Retinal pigment epithelial cell (primary cell): ENCODE measurements at regions not wholly inside any gene's neighbourhood (a gene's known extent, or its start where the extent isn't known, plus 50 kb on each side); places are given as distances from the start of the nearest gene placed in this dataset.

Source experiments
- DNase-seq: peaks from one replicate; pipeline ENCODE4 v3.0.0-alpha.2; 2010; ENCODE audit warnings: low read depth
- H3K4me3 ChIP-seq: 2 replicates; pipeline ENCODE4 v1.5.1; 2011; ENCODE audit warnings: mild to moderate bottlenecking, low read length, control low read depth, moderate library complexity
- TF ChIP-seq, protein P1 (sequence below): conservative IDR thresholded peaks from 2 replicates; pipeline ENCODE4 v1.5.1; 2011; ENCODE audit warnings: low read depth, low read length, control low read depth, inconsistent platforms

DNA sequence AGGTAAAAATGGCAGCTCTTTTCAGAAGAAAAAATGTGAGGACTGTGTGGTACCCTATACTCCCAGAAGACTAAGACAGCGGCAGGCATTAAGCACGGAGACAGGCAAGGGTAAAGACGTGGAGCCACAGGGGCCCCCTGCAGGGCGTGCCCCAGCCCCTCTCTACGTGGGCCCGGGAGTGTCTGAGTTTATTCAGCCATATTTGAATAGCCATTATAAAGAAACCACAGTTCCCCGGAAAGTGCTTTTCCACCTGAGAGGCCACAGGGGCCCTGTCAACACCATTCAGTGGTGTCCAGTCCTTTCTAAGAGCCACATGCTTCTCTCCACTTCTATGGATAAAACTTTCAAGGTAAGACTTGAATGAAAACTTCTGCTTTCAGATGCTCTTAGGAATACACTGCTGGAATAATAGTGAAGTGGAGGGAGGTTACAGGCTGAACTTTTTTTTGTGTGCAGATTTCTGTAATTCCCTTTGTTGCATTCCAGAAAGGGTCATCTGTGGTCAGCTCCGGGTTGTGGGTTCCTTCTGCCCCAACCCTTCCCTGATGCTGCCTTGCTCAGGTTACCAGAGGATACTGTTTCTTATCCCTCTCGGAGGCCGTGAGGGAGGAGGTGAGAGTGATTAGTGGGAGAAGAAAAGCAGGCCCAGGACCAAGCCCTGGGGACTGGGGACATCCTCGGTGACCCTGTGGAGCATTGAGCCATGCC lies 58.4 kb downstream of the SLC25A47 start:
- no peak overlapping the region for H3K4me3 ChIP-seq
- no peak for DNase-seq
- TF ChIP-seq, protein P1, sequence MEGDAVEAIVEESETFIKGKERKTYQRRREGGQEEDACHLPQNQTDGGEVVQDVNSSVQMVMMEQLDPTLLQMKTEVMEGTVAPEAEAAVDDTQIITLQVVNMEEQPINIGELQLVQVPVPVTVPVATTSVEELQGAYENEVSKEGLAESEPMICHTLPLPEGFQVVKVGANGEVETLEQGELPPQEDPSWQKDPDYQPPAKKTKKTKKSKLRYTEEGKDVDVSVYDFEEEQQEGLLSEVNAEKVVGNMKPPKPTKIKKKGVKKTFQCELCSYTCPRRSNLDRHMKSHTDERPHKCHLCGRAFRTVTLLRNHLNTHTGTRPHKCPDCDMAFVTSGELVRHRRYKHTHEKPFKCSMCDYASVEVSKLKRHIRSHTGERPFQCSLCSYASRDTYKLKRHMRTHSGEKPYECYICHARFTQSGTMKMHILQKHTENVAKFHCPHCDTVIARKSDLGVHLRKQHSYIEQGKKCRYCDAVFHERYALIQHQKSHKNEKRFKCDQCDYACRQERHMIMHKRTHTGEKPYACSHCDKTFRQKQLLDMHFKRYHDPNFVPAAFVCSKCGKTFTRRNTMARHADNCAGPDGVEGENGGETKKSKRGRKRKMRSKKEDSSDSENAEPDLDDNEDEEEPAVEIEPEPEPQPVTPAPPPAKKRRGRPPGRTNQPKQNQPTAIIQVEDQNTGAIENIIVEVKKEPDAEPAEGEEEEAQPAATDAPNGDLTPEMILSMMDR: no peak

DNA sequence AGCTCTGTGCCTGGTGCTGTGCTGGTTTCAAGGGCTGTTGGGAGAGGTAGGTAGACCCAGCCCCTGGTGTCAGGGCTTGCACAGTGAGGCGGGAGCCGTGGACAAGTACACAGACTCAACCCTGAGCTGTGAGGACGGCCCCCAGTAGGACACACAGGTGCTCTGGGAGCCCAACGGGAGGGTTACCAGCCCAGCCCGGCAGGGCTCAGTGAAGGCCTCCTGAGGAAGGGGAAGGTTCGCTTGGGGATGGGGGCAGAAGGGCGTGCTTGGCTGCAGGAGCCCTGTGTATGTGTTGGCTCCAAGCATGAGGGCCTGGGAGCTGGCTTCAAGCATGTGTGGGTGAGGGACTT lies 58.9 kb downstream of the SLC25A47 start:
- H3K4me3 ChIP-seq: no peak overlapping the region
- DNase-seq: no peak

DNA sequence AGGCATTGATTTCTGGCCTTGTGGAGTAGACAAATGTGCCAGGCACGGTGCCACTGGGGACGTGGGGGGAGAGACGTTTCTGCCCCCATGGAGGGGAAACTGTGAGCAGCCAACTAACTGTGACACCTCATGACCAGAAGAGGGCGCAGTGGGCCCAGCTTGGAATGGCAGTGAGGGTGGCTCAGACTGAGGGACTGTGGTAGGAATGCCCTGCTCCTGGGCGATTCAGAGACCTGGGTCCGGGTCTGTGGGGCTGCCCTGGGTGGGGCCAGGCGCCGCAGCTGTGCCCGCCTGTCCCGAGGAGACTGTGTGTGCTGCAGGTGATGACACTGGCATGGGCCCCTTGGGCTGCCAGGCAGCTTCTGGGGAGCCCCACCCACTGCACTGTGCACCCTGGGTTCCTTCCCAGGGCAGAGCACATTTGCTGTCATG lies 60.6 kb downstream of the SLC25A47 start:
- no peak for DNase-seq
- TF ChIP-seq, protein P1: peak; percentile 87
- H3K4me3 ChIP-seq: no peak overlapping the region

More for the DNA sequence above, 58.9 kb downstream of the SLC25A47 start:
- TF ChIP-seq, protein P1: no peak

DNA sequence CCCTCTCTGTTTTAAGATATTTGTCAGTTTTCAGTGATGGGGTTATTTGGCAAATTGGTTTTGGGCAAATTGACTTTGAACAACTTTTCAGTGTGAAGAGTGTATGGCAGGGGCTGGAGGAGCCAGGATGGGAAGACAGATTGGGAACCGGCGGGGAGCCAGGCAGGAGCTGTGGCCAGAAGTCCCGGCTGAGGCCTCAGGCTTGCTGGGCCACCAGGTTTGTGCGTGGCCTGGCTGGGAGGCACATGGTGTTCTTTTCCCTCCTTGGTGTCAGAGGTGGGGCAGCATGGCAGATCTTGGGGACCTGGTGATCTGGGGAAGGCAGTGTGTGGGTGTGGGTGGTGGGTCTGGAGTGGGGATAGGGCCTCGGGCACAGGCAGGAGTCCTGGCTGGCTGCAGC lies 61.1 kb downstream of the SLC25A47 start:
- no peak overlapping the region for H3K4me3 ChIP-seq
- DNase-seq: no peak
- TF ChIP-seq, protein P1: no peak

DNA sequence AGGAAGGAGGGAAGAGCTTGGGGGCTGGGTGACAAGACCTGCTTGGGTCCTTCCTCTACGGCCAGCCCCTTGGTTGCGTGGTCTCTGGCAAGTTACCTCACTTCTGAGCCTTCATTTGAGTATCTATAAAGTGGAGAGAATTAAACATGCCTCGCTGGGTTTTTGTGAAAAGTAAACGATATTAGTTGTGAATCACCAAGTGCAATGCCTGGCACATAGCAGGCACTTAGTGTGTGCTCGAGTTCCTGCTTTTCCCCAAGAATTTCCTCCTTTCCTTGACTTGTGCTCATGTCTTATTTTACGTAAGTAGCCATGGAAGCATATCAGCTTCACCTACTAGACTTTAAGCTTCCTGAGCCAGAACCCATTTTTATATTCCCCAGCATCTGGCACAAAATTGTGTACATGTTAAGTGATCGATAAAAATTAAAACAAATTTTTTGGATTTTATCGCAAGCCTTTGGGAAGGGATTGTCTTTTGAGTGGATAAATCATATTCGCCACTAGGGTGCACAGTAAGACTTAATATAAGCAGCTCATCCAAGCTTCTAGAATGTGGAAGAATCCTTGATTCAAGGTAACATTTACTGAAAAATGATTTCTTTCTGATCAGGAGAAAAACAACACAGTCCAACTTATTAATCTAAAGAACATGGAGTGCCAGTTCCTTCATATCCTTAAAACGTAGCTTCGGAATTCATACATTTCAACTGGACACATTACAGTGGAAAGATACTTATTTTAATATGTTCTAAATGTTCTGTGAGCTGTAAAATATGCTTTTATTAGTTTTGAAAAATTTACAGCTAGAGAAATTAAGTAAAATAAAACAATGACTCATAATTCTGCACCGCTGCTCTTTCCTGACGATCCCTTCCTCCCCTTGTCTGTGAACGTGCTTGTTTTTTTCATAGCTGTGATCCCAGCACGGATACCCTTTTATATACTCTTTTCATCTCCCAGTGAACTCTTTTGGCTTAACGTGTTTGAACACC lies 62.0 kb downstream of the SLC25A47 start:
- TF ChIP-seq, protein P1: peak; percentile 50
- H3K4me3 ChIP-seq: no peak overlapping the region
- DNase-seq: no peak

DNA sequence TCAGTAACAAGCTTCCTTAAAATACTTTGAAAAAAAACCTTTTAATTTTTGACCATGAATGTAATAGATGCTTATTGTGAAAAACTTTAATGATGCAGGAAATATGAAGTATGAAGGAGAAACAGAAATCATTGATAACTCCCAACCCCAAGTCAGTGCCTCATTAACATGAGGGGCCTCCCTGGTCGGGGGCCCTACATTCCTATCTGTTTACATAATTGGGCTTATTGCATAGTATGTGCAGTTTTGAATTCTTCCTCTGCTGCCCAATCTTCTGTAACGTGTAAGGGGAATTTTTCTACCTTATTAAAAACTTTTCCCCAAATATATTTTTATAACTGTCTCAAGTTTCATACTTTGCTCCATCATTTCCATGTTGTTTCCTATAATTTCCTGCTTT lies 63.0 kb downstream of the SLC25A47 start:
- TF ChIP-seq, protein P1: no peak
- peak overlapping the region; percentile 17 for H3K4me3 ChIP-seq
- DNase-seq: no peak
